ENCODE measurements at regions not wholly inside any gene's neighbourhood (a gene's known extent, or its start where the extent isn't known, plus 50 kb on each side); places are given as distances from the start of the nearest gene placed in this dataset.

DNA sequence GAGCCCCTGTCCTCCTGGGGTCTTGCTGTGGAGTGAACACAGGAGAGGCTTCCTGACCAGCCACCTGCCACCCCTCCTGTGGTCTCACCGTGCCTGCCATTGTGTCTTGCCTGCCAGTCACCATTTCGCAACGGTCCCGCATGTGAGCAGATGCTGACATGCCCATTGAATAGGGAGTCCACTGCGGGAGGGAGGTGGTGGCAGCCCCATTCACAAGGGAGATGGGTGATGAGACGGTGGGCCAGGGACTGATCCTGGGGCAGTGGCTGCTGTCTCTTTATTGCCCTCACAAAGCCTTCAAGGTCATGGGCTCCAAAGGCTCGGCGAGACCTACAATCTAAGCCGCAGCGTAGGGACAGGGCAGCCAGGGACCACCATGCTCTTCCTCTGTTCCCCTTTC, 76.0 kb upstream of the NPTX2 start:
- H3K4me3 ChIP-seq, result no peak overlapping the region
- TF ChIP-seq CTCF (IDR thresholded peaks at IDR 0.05; ENCODE audit: poor library complexity) (no peak), EZH2phosphoT487 (IDR thresholded peaks at IDR 0.05; ENCODE audit: low read depth, severe bottlenecking, unreplicated experiment) (no peak), EZH2 (IDR thresholded peaks at IDR 0.05; ENCODE audit: borderline replicate concordance) (no peak)
- H3K9me2 ChIP-seq (replicated peaks; ENCODE audit: insufficient read depth), result no peaks in the 10 kb centered on the region
- no peaks in the 10 kb centered on the region for H3K36me3 ChIP-seq (replicated peaks; ENCODE audit: insufficient read depth, low read depth)
- no peak overlapping the region for H2AFZ ChIP-seq
- DNase-seq (ENCODE audit: low spot score), result no peak
- H3K9me3 ChIP-seq (ENCODE audit: low read depth), result no peaks in the 10 kb centered on the region
- no peaks in the 10 kb centered on the region for H3K27me3 ChIP-seq
- H3K79me2 ChIP-seq, result no peaks in the 10 kb centered on the region
- H3K4me1 ChIP-seq (ENCODE audit: insufficient read depth), result no peaks in the 10 kb centered on the region
- no peaks in the 10 kb centered on the region for H4K20me1 ChIP-seq (ENCODE audit: insufficient read depth, poor library complexity, severe bottlenecking)
- H3K27ac ChIP-seq, result no peak overlapping the region
- H3K4me2 ChIP-seq, result no peak overlapping the region
- 85% methylated on average over 10 of the region's 10 CpGs for WGBS (ENCODE audit: low lambda C conversion rate, missing lambda C conversion rate)

GRCh38 chr7:98539865-98540264, 77.2 kb upstream of the NPTX2 start:
- Histone ChIP-seq H2AFZ (no peak overlapping the region), H3K79me2 (no peaks in the 10 kb centered on the region), H3K27me3 (no peaks in the 10 kb centered on the region), H3K27ac (no peak overlapping the region), H3K4me1 (ENCODE audit: insufficient read depth) (no peaks in the 10 kb centered on the region), H3K36me3 (replicated peaks; ENCODE audit: insufficient read depth, low read depth) (no peaks in the 10 kb centered on the region), H4K20me1 (ENCODE audit: insufficient read depth, poor library complexity, severe bottlenecking) (no peaks in the 10 kb centered on the region), H3K4me2 (no peak overlapping the region), H3K9me2 (replicated peaks; ENCODE audit: insufficient read depth) (no peaks in the 10 kb centered on the region), H3K9me3 (ENCODE audit: low read depth) (no peaks in the 10 kb centered on the region), H3K4me3 (no peak overlapping the region)
- DNase-seq (ENCODE audit: low spot score), result no peak
- TF ChIP-seq CTCF (IDR thresholded peaks at IDR 0.05; ENCODE audit: poor library complexity) (no peak), EZH2phosphoT487 (IDR thresholded peaks at IDR 0.05; ENCODE audit: low read depth, severe bottlenecking, unreplicated experiment) (no peak), EZH2 (IDR thresholded peaks at IDR 0.05; ENCODE audit: borderline replicate concordance) (no peak)
- whole genome bisulfite sequencing (ENCODE audit: low lambda C conversion rate, missing lambda C conversion rate), result 73% methylated on average over 1 of the region's 1 CpG

GRCh38 chr7:98536803-98537202, 80.3 kb upstream of the NPTX2 start:
- Histone ChIP-seq H3K27me3 (no peaks in the 10 kb centered on the region), H3K4me3 (no peak overlapping the region), H3K36me3 (replicated peaks; ENCODE audit: insufficient read depth, low read depth) (no peaks in the 10 kb centered on the region), H2AFZ (no peak overlapping the region), H3K9me3 (ENCODE audit: low read depth) (no peaks in the 10 kb centered on the region), H3K4me2 (no peak overlapping the region), H3K9me2 (replicated peaks; ENCODE audit: insufficient read depth) (no peaks in the 10 kb centered on the region), H3K4me1 (ENCODE audit: insufficient read depth) (no peaks in the 10 kb centered on the region), H3K79me2 (no peaks in the 10 kb centered on the region), H3K27ac (no peak overlapping the region), H4K20me1 (ENCODE audit: insufficient read depth, poor library complexity, severe bottlenecking) (no peaks in the 10 kb centered on the region)
- no peak for TF ChIP-seq EZH2 (IDR thresholded peaks at IDR 0.05; ENCODE audit: borderline replicate concordance)
- no peak for TF ChIP-seq CTCF (IDR thresholded peaks at IDR 0.05; ENCODE audit: poor library complexity)
- no peak for TF ChIP-seq EZH2phosphoT487 (IDR thresholded peaks at IDR 0.05; ENCODE audit: low read depth, severe bottlenecking, unreplicated experiment)
- DNase-seq (ENCODE audit: low spot score), result no peak

GRCh38 chr7:98534493-98534892, 82.6 kb upstream of the NPTX2 start:
- H4K20me1 ChIP-seq (ENCODE audit: insufficient read depth, poor library complexity, severe bottlenecking), result no peaks in the 10 kb centered on the region
- H3K9me2 ChIP-seq (replicated peaks; ENCODE audit: insufficient read depth), result no peaks in the 10 kb centered on the region
- no peak for DNase-seq (ENCODE audit: low spot score)
- H2AFZ ChIP-seq, result no peak overlapping the region
- H3K9me3 ChIP-seq (ENCODE audit: low read depth), result no peaks in the 10 kb centered on the region
- no peaks in the 10 kb centered on the region for H3K4me1 ChIP-seq (ENCODE audit: insufficient read depth)
- H3K27me3 ChIP-seq, result no peaks in the 10 kb centered on the region
- no peak overlapping the region for H3K4me3 ChIP-seq
- no peaks in the 10 kb centered on the region for H3K79me2 ChIP-seq
- 92% methylated on average over 7 of the region's 7 CpGs for WGBS (ENCODE audit: low lambda C conversion rate, missing lambda C conversion rate)
- TF ChIP-seq EZH2 (IDR thresholded peaks at IDR 0.05; ENCODE audit: borderline replicate concordance) (no peak), CTCF (IDR thresholded peaks at IDR 0.05; ENCODE audit: poor library complexity) (no peak), EZH2phosphoT487 (IDR thresholded peaks at IDR 0.05; ENCODE audit: low read depth, severe bottlenecking, unreplicated experiment) (no peak)
- H3K36me3 ChIP-seq (replicated peaks; ENCODE audit: insufficient read depth, low read depth), result no peaks in the 10 kb centered on the region
- no peak overlapping the region for H3K4me2 ChIP-seq
- H3K27ac ChIP-seq, result no peak overlapping the region
